ENCODE measurements at regions not wholly inside any gene's neighbourhood (a gene's known extent, or its start where the extent isn't known, plus 50 kb on each side); places are given as distances from the start of the nearest gene placed in this dataset.

DNA sequence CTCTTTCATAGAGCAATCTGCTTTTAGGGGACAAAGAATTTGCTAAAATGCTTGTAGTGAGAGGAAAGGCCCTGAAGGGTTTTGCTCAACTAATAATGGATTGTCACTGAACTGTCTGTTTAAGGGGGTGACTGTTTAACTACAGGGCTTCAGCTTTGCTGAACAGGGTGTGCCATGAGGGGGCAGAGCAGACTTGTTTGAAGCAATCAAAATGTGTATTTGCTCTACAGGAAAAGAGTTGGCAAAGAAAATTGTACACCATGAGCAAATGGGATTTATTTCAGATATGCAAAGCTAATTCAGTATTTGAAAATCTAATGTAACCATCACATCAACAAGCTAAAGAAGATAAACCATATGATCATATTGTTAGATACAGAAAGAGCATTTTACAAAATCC, 154.3 kb downstream of the GABRG2 start:
- TF ChIP-seq GATA2 (IDR thresholded peaks at IDR 0.05; ENCODE audit: low read depth, low read length) = no peak
- TF ChIP-seq GATA3 (IDR thresholded peaks at IDR 0.05; ENCODE audit: low read depth, low read length) = no peak

Measured in SH-SY5Y (cell line).